ENCODE measurements at regions not wholly inside any gene's neighbourhood (a gene's known extent, or its start where the extent isn't known, plus 50 kb on each side); places are given as distances from the start of the nearest gene placed in this dataset.

DNA sequence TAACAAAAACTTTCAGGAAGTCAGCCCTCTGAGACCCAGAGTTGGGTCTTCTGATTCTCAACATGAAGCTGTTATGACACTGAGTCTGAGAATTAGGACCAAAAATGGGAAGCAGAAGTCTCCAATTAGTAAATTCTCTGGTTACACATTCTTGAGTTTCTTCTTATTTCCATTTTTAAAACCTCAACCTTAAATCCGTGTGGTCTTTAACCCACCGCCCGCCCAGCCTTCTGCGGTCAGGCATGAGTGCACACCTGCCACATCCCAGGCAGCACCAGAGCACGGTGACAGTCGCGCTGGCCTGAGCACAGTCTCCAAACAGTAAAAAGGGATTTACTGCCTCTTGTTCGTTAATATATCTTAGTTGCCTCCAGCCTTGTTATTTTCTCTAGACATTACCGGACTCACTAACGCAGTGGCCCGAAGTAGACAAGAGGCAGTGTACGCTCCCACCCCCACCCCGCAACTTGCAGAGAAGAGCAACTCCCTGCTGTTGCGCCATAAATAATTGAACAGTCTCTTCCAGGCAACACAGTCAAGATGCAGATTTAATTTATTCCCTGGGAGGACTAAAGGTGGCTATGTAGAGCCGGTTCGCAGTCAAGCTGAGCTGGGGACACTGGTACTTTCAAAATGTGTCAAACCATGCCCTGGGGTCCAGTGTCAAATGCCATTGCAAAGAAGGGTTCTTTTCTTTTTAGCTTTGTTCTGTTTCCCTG is 147.0 kb upstream of the CELF2 start:
- TF ChIP-seq, protein P1, sequence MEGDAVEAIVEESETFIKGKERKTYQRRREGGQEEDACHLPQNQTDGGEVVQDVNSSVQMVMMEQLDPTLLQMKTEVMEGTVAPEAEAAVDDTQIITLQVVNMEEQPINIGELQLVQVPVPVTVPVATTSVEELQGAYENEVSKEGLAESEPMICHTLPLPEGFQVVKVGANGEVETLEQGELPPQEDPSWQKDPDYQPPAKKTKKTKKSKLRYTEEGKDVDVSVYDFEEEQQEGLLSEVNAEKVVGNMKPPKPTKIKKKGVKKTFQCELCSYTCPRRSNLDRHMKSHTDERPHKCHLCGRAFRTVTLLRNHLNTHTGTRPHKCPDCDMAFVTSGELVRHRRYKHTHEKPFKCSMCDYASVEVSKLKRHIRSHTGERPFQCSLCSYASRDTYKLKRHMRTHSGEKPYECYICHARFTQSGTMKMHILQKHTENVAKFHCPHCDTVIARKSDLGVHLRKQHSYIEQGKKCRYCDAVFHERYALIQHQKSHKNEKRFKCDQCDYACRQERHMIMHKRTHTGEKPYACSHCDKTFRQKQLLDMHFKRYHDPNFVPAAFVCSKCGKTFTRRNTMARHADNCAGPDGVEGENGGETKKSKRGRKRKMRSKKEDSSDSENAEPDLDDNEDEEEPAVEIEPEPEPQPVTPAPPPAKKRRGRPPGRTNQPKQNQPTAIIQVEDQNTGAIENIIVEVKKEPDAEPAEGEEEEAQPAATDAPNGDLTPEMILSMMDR (conservative IDR thresholded peaks at IDR 0.05; ENCODE audit: low read depth, low read length): no peak
- TF ChIP-seq POLR2A (IDR thresholded peaks at IDR 0.05; ENCODE audit: low read depth, low read length): no peak
- TF ChIP-seq BHLHE40 (IDR thresholded peaks at IDR 0.05; ENCODE audit: low read depth, low read length): no peak
- TF ChIP-seq MXI1 (IDR thresholded peaks at IDR 0.05; ENCODE audit: borderline replicate concordance, low read depth, low read length): no peak
- TF ChIP-seq RAD21 (IDR thresholded peaks at IDR 0.05; ENCODE audit: low read length): no peak

All from IMR-90 (cell line).